ENCODE measurements at regions not wholly inside any gene's neighbourhood (a gene's known extent, or its start where the extent isn't known, plus 50 kb on each side); places are given as distances from the start of the nearest gene placed in this dataset.

GRCh38 chr7:8314566-8314965 lies 52.6 kb upstream of the ICA1 start:
- DNase-seq (ENCODE audit: low read depth), result no peak
- TF ChIP-seq, protein P1, sequence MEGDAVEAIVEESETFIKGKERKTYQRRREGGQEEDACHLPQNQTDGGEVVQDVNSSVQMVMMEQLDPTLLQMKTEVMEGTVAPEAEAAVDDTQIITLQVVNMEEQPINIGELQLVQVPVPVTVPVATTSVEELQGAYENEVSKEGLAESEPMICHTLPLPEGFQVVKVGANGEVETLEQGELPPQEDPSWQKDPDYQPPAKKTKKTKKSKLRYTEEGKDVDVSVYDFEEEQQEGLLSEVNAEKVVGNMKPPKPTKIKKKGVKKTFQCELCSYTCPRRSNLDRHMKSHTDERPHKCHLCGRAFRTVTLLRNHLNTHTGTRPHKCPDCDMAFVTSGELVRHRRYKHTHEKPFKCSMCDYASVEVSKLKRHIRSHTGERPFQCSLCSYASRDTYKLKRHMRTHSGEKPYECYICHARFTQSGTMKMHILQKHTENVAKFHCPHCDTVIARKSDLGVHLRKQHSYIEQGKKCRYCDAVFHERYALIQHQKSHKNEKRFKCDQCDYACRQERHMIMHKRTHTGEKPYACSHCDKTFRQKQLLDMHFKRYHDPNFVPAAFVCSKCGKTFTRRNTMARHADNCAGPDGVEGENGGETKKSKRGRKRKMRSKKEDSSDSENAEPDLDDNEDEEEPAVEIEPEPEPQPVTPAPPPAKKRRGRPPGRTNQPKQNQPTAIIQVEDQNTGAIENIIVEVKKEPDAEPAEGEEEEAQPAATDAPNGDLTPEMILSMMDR (conservative IDR thresholded peaks at IDR 0.05; ENCODE audit: control insufficient read depth, insufficient read depth, low read depth, low read length), result no peak
- H3K4me3 ChIP-seq (ENCODE audit: control insufficient read depth, low read depth, low read length), result no peak overlapping the region

- TF ChIP-seq, protein P1 (conservative IDR thresholded peaks at IDR 0.05; ENCODE audit: control insufficient read depth, insufficient read depth, low read depth, low read length), result no peak
- DNase-seq (ENCODE audit: low read depth), result no peak
- H3K4me3 ChIP-seq (ENCODE audit: control insufficient read depth, low read depth, low read length), result no peak overlapping the region
Observed at GRCh38 chr7:8319115-8319514, 57.1 kb upstream of the ICA1 start.

- no peak for DNase-seq (ENCODE audit: low read depth)
- TF ChIP-seq, protein P1 (conservative IDR thresholded peaks at IDR 0.05; ENCODE audit: control insufficient read depth, insufficient read depth, low read depth, low read length), result no peak
- H3K4me3 ChIP-seq (ENCODE audit: control insufficient read depth, low read depth, low read length), result no peak overlapping the region
Observed at GRCh38 chr7:8320174-8320573, 58.2 kb upstream of the ICA1 start.

- no peak overlapping the region for H3K4me3 ChIP-seq (ENCODE audit: control insufficient read depth, low read depth, low read length)
- no peak for DNase-seq (ENCODE audit: low read depth)
- TF ChIP-seq, protein P1 (conservative IDR thresholded peaks at IDR 0.05; ENCODE audit: control insufficient read depth, insufficient read depth, low read depth, low read length), result no peak
Observed at GRCh38 chr7:8321312-8321711, 59.3 kb upstream of the ICA1 start.

DNA sequence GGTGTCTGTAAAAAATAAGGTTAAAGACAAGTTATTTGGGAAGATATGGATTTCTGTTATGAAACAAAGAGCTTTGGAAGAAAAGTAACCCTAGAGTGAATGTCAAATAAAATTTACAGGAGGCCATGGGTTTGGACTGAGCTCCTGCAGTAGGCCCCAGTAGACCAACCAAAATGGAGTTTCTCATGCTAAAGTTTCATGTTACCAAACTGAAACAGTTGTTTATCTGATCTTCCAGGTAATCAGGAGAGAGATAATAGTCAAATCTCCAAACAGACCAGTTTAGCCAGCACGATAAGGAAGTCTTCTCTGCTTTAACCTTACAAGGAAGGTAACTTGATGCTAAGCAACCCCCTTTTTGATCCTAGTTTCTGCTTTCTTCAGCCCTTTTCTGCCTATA lies 60.7 kb upstream of the ICA1 start:
- DNase-seq (ENCODE audit: low read depth), result no peak
- no peak overlapping the region for H3K4me3 ChIP-seq (ENCODE audit: control insufficient read depth, low read depth, low read length)
- TF ChIP-seq, protein P1 (conservative IDR thresholded peaks at IDR 0.05; ENCODE audit: control insufficient read depth, insufficient read depth, low read depth, low read length), result no peak

GRCh38 chr7:8325067-8325466 lies 63.1 kb upstream of the ICA1 start:
- no peak overlapping the region for H3K4me3 ChIP-seq (ENCODE audit: control insufficient read depth, low read depth, low read length)
- TF ChIP-seq, protein P1 (conservative IDR thresholded peaks at IDR 0.05; ENCODE audit: control insufficient read depth, insufficient read depth, low read depth, low read length), result no peak
- no peak for DNase-seq (ENCODE audit: low read depth)

GRCh38 chr7:8327199-8327598 lies 65.2 kb upstream of the ICA1 start:
- DNase-seq (ENCODE audit: low read depth), result no peak
- TF ChIP-seq, protein P1 (conservative IDR thresholded peaks at IDR 0.05; ENCODE audit: control insufficient read depth, insufficient read depth, low read depth, low read length), result no peak
- H3K4me3 ChIP-seq (ENCODE audit: control insufficient read depth, low read depth, low read length), result no peak overlapping the region

All from fibroblast of mammary gland (primary cell).